Omental fat pad (tissue), 3 donors: ENCODE measurements at regions not wholly inside any gene's neighbourhood (a gene's known extent, or its start where the extent isn't known, plus 50 kb on each side); places are given as distances from the start of the nearest gene placed in this dataset.

Experiments used
- ATAC-seq: fragments of 150-250 bp; one replicate; pipeline ENCODE4 v1.9.1; 2016; ENCODE audit warnings: mild to moderate bottlenecking, moderate library complexity; ENCODE audit not compliant: low FRiP score
- DNase-seq: peaks from one replicate; pipeline ENCODE4 v3.0.0-alpha.2; 2019; ENCODE audit warnings: low spot score
- CTCF ChIP-seq, 3 donors: fragments of 450-650 bp; IDR thresholded peaks; one replicate each; pipeline ENCODE4 v1.5.1; 2016 to 2017; ENCODE audit warnings: antibody characterized with exemption in 3 of 3, mild to moderate bottlenecking in 3 of 3, moderate library complexity in 2 of 3

DNA sequence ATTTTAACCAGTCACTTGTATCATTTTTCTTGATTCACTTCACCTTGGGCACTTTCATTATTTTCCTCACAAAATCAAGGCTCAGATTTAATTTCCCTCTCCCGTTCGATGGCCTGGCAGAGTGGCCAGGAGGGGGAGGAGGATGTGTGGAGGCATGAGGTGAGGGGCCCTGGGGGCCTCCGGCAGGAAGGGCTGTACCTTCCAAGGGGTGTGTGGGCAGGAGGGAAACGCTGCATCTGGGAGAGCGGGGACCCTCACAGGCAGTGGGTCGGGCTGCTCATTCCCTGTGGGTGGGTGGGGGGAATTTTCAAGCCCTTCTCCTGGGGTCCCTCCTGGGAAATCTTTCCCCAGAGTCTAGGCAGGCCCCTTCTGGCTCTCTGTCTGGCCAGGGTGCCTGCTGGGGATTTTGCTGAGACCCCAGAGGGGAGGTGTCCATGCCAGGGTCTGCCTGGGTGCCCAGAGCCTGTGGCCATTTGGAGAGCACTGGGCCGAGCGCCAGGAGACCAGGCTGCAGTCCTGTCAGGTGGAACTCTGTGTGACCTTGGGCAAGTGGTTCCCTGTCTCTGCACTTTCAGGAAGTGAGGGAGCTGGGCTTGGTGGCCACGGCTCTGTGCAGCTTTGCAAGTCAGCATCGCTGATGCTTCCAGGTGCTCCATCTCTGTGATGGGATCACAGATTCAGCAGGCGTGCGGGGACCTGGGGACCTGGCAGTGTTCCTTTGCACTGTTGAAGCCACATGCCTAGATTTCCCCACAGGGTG lies 81.9 kb upstream of the C1orf174 start:
- no peak for TF ChIP-seq CTCF (IDR thresholded peaks at IDR 0.05)
- ATAC-seq (no peak), DNase-seq (no peak)

GRCh38 chr1:3983181-3983580 lies 83.1 kb upstream of the C1orf174 start:
- ATAC-seq, result no peak
- DNase-seq, result no peak
- no peak for TF ChIP-seq CTCF (IDR thresholded peaks at IDR 0.05)

GRCh38 chr1:3984586-3984985 lies 84.5 kb upstream of the C1orf174 start:
- DNase-seq (no peak), ATAC-seq (no peak)
- TF ChIP-seq CTCF (IDR thresholded peaks at IDR 0.05), result no peak

GRCh38 chr1:3986686-3987218 lies 86.7 kb upstream of the C1orf174 start:
- DNase-seq, result no peak
- no peak for TF ChIP-seq CTCF (IDR thresholded peaks at IDR 0.05)
- ATAC-seq, result no peak

- no peak for ATAC-seq
- DNase-seq, result no peak
- TF ChIP-seq CTCF (IDR thresholded peaks at IDR 0.05), result no peak
These were observed 87.7 kb upstream of the C1orf174 start for GRCh38 chr1:3987669-3988235.

GRCh38 chr1:3988431-3988830 lies 88.4 kb upstream of the C1orf174 start:
- TF ChIP-seq CTCF (IDR thresholded peaks at IDR 0.05), result no peak
- ATAC-seq (no peak), DNase-seq (no peak)

GRCh38 chr1:3989465-3989864 lies 89.4 kb upstream of the C1orf174 start:
- ATAC-seq, result no peak
- no peak for DNase-seq
- no peak for TF ChIP-seq CTCF (IDR thresholded peaks at IDR 0.05)
